IgD-negative memory B cell (primary cell): ENCODE measurements at regions not wholly inside any gene's neighbourhood (a gene's known extent, or its start where the extent isn't known, plus 50 kb on each side); places are given as distances from the start of the nearest gene placed in this dataset.

ENCODE experiments used
- H3K27ac Mint-ChIP-seq, 3 donors: one replicate each; pipeline ENCODE4 v1.8.0; 2020 to 2022; ENCODE audit warnings: mild to moderate bottlenecking in 3 of 3, mixed read lengths in 3 of 3, moderate library complexity in 1 of 3
- H3K27me3 Mint-ChIP-seq: one replicate; pipeline ENCODE4 v1.8.0; 2021; ENCODE audit warnings: mixed read lengths
- H3K36me3 Mint-ChIP-seq: one replicate; pipeline ENCODE4 v1.8.0; 2020; ENCODE audit warnings: mild to moderate bottlenecking, mixed read lengths
- H3K4me1 Mint-ChIP-seq, 3 donors: one replicate each; pipeline ENCODE4 v1.8.0; 2020 to 2022; ENCODE audit warnings: mixed read lengths in 3 of 3, mild to moderate bottlenecking in 1 of 3
- H3K4me3 Mint-ChIP-seq, 4 donors: one replicate each; pipeline ENCODE4 v1.8.0; 2020 to 2022; ENCODE audit warnings: mild to moderate bottlenecking in 4 of 4, mixed read lengths in 4 of 4, moderate library complexity in 3 of 4
- H3K9me3 Mint-ChIP-seq, 3 donors: one replicate each; pipeline ENCODE4 v1.8.0; 2020 to 2021; ENCODE audit warnings: mixed read lengths in 3 of 3, mild to moderate bottlenecking in 1 of 3

DNA sequence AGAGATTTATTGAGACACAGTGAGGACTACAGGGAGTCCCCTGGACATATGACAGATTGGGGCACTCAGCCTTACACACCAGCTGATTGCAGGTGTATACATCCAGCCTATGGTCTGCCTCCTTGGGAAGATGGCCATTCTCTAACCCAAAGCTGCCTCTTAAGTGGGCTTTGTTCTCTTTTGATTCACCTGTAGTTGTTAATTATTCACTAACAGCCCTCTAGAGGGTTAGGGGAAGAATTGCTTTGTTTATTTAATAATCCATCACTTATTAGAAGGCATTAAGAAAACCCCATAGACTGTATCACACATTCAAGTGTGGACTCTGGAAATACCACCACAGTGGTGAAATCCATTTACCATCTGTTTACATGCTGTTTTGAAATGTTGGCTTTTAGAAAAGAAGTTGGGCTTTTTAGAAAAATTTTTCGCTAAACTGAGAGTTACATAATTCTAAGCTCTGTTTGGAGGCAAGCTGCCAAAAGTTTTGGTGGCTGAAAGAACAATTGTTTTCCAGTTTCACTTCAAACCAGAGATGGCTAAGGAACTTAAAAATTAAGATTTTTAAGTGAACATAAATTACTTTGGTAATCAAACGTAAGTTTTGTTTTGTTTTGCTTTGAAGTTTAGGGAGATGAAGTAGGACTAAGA is 379.1 kb downstream of the ADRA2A start:
- no peak overlapping the region for H3K4me3 Mint-ChIP-seq
- no peak overlapping the region for H3K27ac Mint-ChIP-seq
- H3K27me3 Mint-ChIP-seq, result peaks cover 4% of the 10 kb centered on the region
- H3K9me3 Mint-ChIP-seq, result peaks cover 3 to 4% (median 4%) of the 10 kb centered on the region in 3 donors
- peaks cover 2% of the 10 kb centered on the region for H3K36me3 Mint-ChIP-seq
- H3K4me1 Mint-ChIP-seq, result peaks cover 0 to 1% (median 0%) of the 10 kb centered on the region in 3 donors

DNA sequence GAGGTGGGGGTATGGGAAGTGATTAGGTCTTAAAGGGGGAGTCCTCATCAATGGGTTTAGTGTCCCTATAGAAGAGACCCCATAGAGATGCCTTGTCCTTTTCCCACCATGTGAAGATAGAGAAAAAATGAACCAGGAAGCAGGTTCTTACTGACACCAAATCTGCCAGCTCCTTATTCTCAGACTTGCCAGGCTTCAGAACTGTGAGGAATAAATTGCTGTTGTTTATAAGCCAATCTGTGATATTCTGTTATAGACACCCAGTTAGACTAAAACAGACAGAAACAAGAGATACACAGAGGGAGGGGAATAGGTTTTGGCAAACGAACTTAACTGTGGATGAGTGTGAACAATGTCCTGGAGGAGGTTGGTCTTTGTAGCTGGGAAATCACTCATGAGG is 381.4 kb downstream of the ADRA2A start:
- Mint-ChIP-seq H3K36me3 (peaks cover 2% of the 10 kb centered on the region), H3K9me3 (peaks cover 6 to 19% (median 8%) of the 10 kb centered on the region in 3 donors), H3K4me1 (peaks cover 0 to 1% (median 0%) of the 10 kb centered on the region in 3 donors), H3K27ac (no peak overlapping the region), H3K4me3 (no peak overlapping the region), H3K27me3 (peaks cover 8% of the 10 kb centered on the region)

DNA sequence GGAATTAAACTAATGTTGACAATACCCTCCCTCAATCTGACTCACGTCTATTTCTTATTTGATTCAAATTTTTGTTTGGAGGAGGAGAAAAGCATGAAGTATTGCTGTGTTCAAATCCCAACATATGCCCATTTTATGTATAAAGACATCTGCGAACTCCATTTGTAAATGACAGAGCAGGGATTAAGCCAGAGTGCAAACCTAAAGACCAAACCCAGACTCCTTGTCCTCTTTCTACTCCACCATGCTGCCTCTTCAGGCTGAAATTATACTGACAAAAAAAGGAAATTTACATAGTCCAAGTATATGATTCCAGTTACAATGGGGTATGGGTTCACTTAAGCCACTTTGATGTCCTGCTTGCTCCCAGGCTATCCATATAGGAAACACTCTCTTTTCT is 383.1 kb downstream of the ADRA2A start:
- no peaks in the 10 kb centered on the region for H3K36me3 Mint-ChIP-seq
- H3K4me1 Mint-ChIP-seq, result peaks cover 0 to 1% (median 0%) of the 10 kb centered on the region in 3 donors
- peaks cover 7 to 22% (median 8%) of the 10 kb centered on the region in 3 donors for H3K9me3 Mint-ChIP-seq
- no peak overlapping the region for H3K27ac Mint-ChIP-seq
- peaks cover 8% of the 10 kb centered on the region for H3K27me3 Mint-ChIP-seq
- no peak overlapping the region for H3K4me3 Mint-ChIP-seq

DNA sequence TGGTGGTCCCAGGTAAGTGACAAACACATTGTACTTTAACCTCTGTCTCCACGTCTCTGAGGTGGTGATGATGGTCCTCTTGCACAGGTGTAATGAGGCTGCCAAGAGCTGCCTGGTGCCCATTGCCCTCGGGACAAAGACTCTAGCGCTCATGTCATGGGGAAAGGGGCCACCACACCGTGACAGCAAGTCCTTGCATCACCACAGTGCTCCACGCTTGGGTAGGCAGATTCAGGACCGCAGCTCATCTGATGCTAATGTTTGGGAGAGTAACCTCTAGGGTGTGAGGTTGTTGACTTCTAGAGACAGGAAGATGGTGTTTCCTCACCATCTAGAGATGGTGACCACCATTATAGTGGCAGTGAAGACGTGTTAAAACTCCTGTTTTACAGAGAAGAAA is 395.6 kb downstream of the ADRA2A start:
- Mint-ChIP-seq H3K9me3 (no peaks in the 10 kb centered on the region), H3K36me3 (no peaks in the 10 kb centered on the region), H3K4me1 (no peaks in the 10 kb centered on the region), H3K27me3 (peaks cover 6% of the 10 kb centered on the region), H3K4me3 (no peak overlapping the region), H3K27ac (no peak overlapping the region)

DNA sequence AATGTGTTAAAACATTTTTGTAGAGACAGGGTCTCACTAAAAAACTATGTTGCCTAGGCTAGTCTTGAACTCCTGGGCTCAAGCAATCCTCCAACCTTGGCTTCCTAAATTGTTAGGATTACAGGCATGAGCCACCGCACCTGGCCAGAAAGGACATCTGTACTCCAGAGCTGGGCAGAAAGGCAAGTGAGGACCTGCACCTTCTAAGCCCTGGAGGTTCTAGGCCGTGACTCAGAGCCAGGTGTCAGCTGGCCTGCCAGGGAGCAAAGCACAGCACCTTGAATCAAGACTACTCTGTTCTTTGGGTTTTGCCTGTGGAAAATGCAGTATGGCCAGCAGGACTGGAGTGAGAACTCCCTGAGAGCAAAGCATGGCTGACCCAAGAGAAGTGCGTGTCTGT is 396.5 kb downstream of the ADRA2A start:
- Mint-ChIP-seq H3K27me3 (peaks cover 4% of the 10 kb centered on the region), H3K4me3 (no peak overlapping the region), H3K36me3 (no peaks in the 10 kb centered on the region), H3K9me3 (no peaks in the 10 kb centered on the region), H3K4me1 (no peaks in the 10 kb centered on the region), H3K27ac (no peak overlapping the region)

DNA sequence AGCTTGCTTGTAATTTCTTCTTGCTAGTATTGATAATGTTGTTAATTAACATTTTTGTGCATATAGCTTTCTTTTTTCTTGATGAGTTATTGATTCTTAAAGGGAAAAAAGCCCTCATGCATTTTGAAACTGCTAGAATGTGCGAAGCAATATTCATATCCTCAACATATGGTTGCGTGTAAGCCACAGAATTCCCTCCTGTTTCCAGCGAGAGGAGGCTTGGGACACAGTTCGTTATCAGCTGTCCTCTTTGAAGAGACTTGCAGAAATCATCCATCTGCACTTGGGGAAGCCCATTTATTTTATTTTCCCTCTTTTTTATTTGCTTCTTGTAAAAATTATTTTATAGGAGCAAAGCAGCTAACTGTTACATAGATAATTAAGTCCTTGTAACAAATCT is 398.0 kb downstream of the ADRA2A start:
- no peak overlapping the region for H3K27ac Mint-ChIP-seq
- H3K36me3 Mint-ChIP-seq, result no peaks in the 10 kb centered on the region
- no peaks in the 10 kb centered on the region for H3K9me3 Mint-ChIP-seq
- H3K27me3 Mint-ChIP-seq, result no peaks in the 10 kb centered on the region
- no peaks in the 10 kb centered on the region for H3K4me1 Mint-ChIP-seq
- no peak overlapping the region for H3K4me3 Mint-ChIP-seq

DNA sequence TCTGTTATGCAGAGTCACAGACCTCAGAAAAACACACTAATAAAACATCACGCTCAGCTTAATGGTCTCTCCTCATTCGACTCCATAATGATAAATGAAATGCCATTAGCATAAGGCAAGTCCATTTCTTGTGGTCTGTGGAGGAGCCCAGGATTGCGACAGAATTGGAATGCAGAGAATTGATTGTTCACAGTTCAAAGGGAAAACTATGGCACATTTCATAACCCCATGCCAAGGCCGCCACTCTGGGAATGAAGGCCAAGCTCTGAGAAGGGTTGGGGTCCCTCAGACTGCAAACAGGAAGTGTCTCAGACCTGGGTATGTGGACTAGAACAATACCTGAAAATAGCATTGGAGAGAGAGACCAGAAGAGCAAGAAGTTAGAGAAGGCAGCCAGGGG is 398.9 kb downstream of the ADRA2A start:
- Mint-ChIP-seq H3K9me3 (no peaks in the 10 kb centered on the region), H3K4me3 (no peak overlapping the region), H3K36me3 (no peaks in the 10 kb centered on the region), H3K27ac (no peak overlapping the region), H3K27me3 (peaks cover 2% of the 10 kb centered on the region), H3K4me1 (no peaks in the 10 kb centered on the region)

DNA sequence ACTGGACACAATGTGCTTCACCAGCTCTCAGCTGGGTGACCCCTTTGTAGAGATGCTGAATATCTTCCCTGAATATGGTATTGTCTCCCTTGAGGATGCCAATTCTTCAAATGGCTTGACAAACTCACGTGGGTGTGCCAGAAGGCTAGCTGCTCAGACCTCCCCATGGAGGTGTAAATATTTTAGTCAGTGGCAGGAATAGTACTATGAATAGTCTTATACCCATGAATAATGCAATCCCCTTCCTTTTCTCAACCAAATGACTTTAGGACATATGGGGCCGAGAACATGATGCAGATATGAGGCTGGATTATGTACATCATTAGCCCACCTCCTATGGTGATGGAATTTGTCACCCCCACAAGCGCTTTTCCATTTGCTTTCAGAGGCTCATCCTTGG is 401.8 kb downstream of the ADRA2A start:
- H3K4me1 Mint-ChIP-seq, result no peaks in the 10 kb centered on the region
- H3K9me3 Mint-ChIP-seq, result no peaks in the 10 kb centered on the region
- H3K27me3 Mint-ChIP-seq, result peaks cover 3% of the 10 kb centered on the region
- no peaks in the 10 kb centered on the region for H3K36me3 Mint-ChIP-seq
- no peak overlapping the region for H3K4me3 Mint-ChIP-seq
- H3K27ac Mint-ChIP-seq, result no peak overlapping the region

DNA sequence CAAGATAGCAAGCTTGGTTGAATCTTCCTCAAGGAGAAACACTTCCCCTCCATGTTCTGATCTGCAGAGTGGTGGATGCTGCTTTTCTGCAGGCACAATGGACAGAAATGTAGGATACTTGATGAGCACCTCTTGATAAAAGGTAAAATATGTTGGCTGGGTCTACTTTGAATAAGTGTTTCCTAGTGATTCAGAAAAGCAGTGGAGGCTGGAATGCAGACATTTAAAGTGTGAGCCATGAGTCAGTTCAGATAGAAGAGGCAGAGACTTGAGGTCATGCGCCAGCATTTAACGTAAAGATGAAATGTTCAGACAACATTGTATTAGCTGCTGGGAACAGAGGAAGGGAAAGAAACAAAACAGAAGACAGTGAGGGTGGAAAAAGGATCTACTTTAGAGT is 403.1 kb downstream of the ADRA2A start:
- Mint-ChIP-seq H3K4me3 (no peak overlapping the region), H3K36me3 (no peaks in the 10 kb centered on the region), H3K27ac (no peak overlapping the region), H3K27me3 (peaks cover 3% of the 10 kb centered on the region), H3K4me1 (no peaks in the 10 kb centered on the region), H3K9me3 (no peaks in the 10 kb centered on the region)

DNA sequence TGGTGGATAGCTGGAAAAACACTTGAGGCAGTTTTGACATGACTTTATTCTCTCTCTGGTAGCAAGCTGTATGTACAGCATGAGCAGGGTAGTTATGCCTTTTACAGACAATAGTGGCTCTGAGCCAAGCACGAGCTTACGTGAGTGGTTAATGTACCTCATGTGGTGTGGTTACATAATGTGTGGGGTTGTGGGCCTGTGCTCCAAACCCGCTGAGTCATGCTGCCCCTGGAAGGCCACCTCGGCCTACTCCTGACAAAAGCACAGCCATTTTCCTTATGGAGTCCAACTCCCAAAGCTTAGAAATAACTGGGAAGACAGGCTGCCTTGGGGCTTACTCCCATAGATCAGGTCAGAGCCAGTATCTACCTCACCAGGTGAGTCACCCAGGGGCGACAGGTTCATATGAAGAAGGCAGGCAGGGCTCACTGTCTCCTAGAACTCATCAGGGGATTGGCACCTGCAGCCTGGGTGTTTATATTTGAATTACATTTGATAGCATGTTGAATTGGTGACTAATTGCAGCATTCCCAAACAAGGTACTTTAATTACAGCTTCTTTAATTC is 404.5 kb downstream of the ADRA2A start:
- no peaks in the 10 kb centered on the region for H3K9me3 Mint-ChIP-seq
- no peaks in the 10 kb centered on the region for H3K36me3 Mint-ChIP-seq
- no peak overlapping the region for H3K4me3 Mint-ChIP-seq
- no peak overlapping the region for H3K27ac Mint-ChIP-seq
- H3K4me1 Mint-ChIP-seq, result no peaks in the 10 kb centered on the region
- peaks cover 3% of the 10 kb centered on the region for H3K27me3 Mint-ChIP-seq

DNA sequence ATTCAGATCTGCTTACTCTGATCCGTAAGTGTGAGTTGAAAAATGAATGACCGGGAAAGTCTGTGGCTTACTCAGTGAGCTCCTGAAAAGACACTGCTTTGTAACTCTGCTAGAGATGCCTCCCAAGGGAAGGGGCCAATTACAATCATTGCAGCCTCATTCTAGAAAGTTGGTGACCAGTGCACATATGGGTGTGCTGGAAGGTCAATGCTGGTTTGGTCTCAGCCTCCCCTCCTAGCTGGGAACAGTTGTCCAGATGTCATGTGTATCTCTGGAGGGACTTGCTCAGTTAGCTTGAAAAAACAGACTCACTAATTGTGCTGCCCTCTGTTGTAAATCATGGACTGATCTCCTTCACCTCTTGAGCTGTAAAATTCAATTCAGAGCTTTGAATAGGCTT is 405.0 kb downstream of the ADRA2A start:
- Mint-ChIP-seq H3K4me3 (no peak overlapping the region), H3K27me3 (peaks cover 5% of the 10 kb centered on the region), H3K27ac (no peak overlapping the region), H3K36me3 (no peaks in the 10 kb centered on the region), H3K9me3 (no peaks in the 10 kb centered on the region), H3K4me1 (no peaks in the 10 kb centered on the region)

DNA sequence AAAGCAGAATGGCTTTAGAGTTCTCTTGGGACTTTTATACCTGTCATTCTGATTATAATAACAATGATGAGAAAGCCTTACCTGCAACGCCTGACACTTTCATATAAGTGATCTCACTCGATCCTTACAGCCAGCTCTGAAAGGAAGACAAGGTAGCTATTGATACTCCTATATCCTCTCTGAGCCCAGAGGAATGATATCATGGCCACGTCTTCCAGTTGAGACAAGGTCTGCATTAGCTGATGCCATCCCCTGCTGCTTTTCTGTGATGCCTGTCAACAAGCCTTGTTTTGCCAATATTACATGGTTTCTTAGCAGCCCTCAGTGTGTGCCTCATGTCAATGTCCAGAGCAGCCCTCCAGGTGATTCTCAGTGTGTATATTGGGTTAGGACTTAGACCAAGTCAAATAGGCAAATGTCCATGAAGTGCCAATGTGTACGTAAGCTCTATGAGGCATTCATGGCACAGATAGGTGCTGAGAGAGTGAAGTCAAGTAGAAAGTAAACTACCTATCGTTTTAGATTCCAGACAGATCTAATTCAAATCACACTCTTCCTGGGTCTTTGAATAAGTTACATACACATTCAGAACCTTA is 405.9 kb downstream of the ADRA2A start:
- no peak overlapping the region for H3K4me3 Mint-ChIP-seq

DNA sequence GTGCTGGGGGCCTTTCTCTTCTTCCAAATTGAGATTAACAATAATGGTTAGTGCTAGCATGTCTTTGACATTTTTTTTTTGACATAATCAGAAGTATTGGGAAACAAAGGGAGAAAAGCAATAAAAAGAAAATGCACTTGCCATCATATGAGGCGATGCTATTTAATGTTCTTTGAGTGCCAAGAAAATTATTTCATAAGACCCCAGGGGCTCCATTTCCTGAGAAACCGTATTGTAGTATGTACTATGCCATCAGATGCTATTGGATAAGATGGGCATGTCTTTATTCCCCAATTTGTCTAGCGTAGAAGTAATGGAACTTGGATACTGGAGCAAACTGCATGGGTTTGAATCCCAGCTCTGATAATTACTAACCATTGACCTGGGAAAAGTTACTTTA is 408.9 kb downstream of the ADRA2A start:
- peaks cover 3% of the 10 kb centered on the region for H3K27me3 Mint-ChIP-seq
- H3K9me3 Mint-ChIP-seq, result peaks cover 9 to 24% (median 10%) of the 10 kb centered on the region in 3 donors
- no peak overlapping the region for H3K27ac Mint-ChIP-seq
- H3K36me3 Mint-ChIP-seq, result no peaks in the 10 kb centered on the region
- no peak overlapping the region for H3K4me3 Mint-ChIP-seq
- no peaks in the 10 kb centered on the region for H3K4me1 Mint-ChIP-seq

More for the DNA sequence above, 405.9 kb downstream of the ADRA2A start:
- H3K36me3 Mint-ChIP-seq, result no peaks in the 10 kb centered on the region
- peaks cover 5% of the 10 kb centered on the region for H3K27me3 Mint-ChIP-seq
- peaks cover 0 to 3% (median 3%) of the 10 kb centered on the region in 3 donors for H3K9me3 Mint-ChIP-seq
- no peaks in the 10 kb centered on the region for H3K4me1 Mint-ChIP-seq
- no peak overlapping the region for H3K27ac Mint-ChIP-seq

DNA sequence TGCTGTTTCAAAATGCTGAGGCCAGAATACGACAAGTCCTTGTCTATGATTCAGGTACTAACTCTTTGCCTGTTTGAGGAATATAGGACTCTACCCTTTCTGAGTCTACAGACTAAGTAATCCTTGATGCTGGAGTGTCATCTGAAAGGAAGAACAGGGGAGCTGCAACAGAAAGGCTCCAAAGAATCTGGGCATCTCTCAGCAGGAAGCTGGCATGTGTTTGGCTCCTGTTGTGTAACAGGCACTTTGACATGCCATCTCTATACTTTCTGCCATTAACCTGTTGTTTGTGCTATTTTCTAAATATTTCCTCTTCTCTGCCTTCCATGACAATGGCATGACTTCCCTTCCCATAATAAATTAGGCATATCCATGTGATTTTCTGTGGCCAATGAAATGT is 409.5 kb downstream of the ADRA2A start:
- Mint-ChIP-seq H3K4me3 (no peak overlapping the region), H3K36me3 (no peaks in the 10 kb centered on the region), H3K27ac (no peak overlapping the region), H3K27me3 (peaks cover 3% of the 10 kb centered on the region), H3K9me3 (peaks cover 12 to 30% (median 14%) of the 10 kb centered on the region in 3 donors), H3K4me1 (no peaks in the 10 kb centered on the region)

DNA sequence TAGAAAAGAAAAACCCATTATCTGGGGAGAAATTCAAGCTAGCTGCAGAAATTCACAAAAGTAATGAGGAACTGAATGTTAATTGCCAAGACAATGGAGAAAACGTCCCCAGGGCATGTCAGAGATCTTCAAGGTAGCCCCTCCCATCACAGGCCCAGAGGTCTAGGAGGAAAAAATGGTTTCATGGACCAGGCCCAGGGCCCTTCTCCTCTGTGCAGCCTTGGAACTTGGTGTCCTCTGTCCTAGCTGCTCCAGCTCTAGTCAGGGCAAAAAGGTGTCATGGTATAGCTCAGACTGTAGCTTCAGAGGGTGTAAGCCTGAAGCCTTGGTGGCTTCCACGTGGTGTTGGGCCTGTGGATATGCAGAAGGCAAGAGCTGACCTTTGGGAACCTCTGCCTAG is 411.8 kb downstream of the ADRA2A start:
- Mint-ChIP-seq H3K4me3 (no peak overlapping the region), H3K9me3 (peaks cover 14 to 38% (median 19%) of the 10 kb centered on the region in 3 donors)

DNA sequence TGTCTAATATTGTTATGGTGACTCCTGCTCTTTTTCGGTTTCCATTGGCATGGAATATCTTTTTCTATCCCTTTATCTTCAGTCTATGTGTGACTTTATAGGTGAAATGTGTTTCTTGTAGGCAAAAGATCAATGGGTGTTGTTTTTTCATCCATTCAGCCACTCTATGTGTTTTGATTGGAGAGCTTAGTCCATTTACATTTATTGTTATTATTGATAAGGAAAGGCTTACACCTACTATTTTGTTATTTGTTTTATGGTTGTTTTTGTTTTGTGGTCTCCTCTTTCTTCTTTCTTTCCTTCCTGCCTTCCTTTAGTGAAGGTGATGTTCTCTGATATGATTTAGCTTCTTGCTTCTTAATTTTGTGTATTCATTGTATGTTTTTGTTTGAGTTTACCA is 414.3 kb downstream of the ADRA2A start:
- Mint-ChIP-seq H3K27ac (no peak overlapping the region), H3K9me3 (peaks cover 14 to 38% (median 19%) of the 10 kb centered on the region in 3 donors), H3K27me3 (peaks cover 1% of the 10 kb centered on the region), H3K4me3 (no peak overlapping the region), H3K4me1 (no peaks in the 10 kb centered on the region), H3K36me3 (peaks cover 1% of the 10 kb centered on the region)

More for the DNA sequence above, 411.8 kb downstream of the ADRA2A start:
- Mint-ChIP-seq H3K27me3 (peaks cover 1% of the 10 kb centered on the region), H3K27ac (no peak overlapping the region), H3K4me1 (no peaks in the 10 kb centered on the region), H3K36me3 (peaks cover 1% of the 10 kb centered on the region)
